ENCODE measurements at regions not wholly inside any gene's neighbourhood (a gene's known extent, or its start where the extent isn't known, plus 50 kb on each side); places are given as distances from the start of the nearest gene placed in this dataset.

DNA sequence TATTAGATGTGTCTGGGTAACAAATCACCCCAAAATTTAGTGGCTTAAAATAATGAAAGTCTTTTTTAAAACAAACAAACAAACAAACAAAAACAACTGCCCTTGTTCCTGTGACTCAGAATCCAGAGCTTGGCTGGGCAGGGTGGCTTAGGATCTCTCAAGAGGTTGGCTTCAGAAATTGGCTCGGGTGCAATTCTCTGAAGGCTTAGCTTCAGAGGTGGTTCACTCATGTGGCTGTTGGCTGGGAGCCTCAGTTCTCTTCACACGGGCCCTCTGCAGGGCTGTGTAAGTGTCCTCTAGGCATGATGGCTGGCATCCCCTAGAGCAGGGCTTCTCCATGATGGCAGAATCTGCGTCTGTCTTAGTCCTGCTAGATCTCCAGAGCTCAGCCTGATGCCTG, 179.9 kb upstream of the BCOR start (continued):
- no peak for TF ChIP-seq EZH2 (IDR thresholded peaks at IDR 0.05; ENCODE audit: borderline replicate concordance, control insufficient read depth, low read depth, low read length)
- TF ChIP-seq ZBED1 (IDR thresholded peaks at IDR 0.05; ENCODE audit: borderline replicate concordance) = no peak
- TF ChIP-seq, protein P1, sequence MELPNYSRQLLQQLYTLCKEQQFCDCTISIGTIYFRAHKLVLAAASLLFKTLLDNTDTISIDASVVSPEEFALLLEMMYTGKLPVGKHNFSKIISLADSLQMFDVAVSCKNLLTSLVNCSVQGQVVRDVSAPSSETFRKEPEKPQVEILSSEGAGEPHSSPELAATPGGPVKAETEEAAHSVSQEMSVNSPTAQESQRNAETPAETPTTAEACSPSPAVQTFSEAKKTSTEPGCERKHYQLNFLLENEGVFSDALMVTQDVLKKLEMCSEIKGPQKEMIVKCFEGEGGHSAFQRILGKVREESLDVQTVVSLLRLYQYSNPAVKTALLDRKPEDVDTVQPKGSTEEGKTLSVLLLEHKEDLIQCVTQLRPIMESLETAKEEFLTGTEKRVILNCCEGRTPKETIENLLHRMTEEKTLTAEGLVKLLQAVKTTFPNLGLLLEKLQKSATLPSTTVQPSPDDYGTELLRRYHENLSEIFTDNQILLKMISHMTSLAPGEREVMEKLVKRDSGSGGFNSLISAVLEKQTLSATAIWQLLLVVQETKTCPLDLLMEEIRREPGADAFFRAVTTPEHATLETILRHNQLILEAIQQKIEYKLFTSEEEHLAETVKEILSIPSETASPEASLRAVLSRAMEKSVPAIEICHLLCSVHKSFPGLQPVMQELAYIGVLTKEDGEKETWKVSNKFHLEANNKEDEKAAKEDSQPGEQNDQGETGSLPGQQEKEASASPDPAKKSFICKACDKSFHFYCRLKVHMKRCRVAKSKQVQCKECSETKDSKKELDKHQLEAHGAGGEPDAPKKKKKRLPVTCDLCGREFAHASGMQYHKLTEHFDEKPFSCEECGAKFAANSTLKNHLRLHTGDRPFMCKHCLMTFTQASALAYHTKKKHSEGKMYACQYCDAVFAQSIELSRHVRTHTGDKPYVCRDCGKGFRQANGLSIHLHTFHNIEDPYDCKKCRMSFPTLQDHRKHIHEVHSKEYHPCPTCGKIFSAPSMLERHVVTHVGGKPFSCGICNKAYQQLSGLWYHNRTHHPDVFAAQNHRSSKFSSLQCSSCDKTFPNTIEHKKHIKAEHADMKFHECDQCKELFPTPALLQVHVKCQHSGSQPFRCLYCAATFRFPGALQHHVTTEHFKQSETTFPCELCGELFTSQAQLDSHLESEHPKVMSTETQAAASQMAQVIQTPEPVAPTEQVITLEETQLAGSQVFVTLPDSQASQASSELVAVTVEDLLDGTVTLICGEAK (IDR thresholded peaks at IDR 0.05; ENCODE audit: borderline replicate concordance) = no peak

DNA sequence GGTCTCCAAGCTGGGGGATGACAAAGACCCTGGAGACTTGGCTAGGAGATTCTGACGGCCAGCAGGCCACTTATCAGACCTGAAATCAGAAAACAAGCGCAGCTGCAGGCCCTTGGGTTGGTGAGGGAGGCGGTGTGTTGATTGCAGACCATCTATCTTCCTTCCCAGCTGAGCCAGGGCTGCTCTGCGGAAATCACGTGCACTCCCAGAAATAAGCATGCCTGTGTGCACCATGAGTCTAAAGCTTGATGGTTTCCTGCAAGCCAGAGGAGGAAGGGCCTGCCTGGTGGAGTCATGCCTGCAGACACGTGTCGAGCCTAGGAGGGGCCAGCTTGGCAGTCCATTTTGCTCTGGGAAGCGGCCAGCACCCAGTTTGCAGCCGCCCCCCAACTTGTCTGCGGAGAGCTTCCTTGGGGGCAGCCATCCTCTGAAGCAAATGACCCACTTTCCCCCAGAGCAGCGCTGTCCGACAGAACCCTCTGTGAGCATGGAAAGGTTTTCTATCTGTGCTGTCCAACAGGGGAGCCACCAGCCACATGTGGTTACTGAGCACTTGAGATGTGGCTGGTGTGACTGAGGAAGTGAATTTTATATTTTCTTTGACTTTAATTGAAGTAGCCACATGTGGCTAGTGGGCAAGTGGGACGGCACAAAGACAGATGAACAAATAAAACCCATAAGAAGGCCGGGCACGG, 175.7 kb upstream of the BCOR start:
- ChIA-PET SMC1A (ENCODE audit: uncharacterized antibody, unreplicated experiment) (no interaction called here), POLR2A (no interaction called here), RAD21 (ENCODE audit: unreplicated experiment) (no interaction called here), CTCF (no interaction called here)
- TF ChIP-seq BHLHE40 (IDR thresholded peaks at IDR 0.05; ENCODE audit: borderline replicate concordance in 1 of 2, low read depth in 2 of 2, low read length in 1 of 2) (0 out of 4 replicates have a peak, but pooled peaks of 1 of the 2 experiments have one; percentile 6), MTA3 (IDR thresholded peaks at IDR 0.05; ENCODE audit: borderline replicate concordance, low read length) (no peak)
- H3K4me3 ChIP-seq = no peak overlapping the region
- DNase-seq (ENCODE audit: low read depth, low spot score) (no peak), ATAC-seq (no peak), FAIRE-seq (no peak)
- 39% methylated on average over 15 of the region's 15 CpGs for WGBS (ENCODE audit: insufficient coverage, insufficient replicate concordance, low lambda C conversion rate, missing lambda C conversion rate)
- in situ Hi-C loops (cut with MboI) = no loop called here
- intact Hi-C loops (cut with micrococcal nuclease; ENCODE audit: unreplicated experiment) = no loop called here
- H3K36me3 ChIP-seq (ENCODE audit: control insufficient read depth in 2 of 2, insufficient read depth in 2 of 2, low read length in 1 of 2) = no peaks in the 10 kb centered on the region
- H3K4me1 ChIP-seq (ENCODE audit: control insufficient read depth, insufficient read depth, low read length) = peaks cover 2% of the 10 kb centered on the region
- H4K20me1 ChIP-seq (ENCODE audit: control insufficient read depth, insufficient read depth) = no peaks in the 10 kb centered on the region
- H2AFZ ChIP-seq (ENCODE audit: control insufficient read depth, low read depth, low read length) = no peak overlapping the region
- BruUV-seq (replicated peaks) = no TSS peak
- no peaks in the 10 kb centered on the region for H3K27me3 ChIP-seq (replicated peaks in 1 of 2; ENCODE audit: control insufficient read depth in 2 of 2, insufficient read depth in 2 of 2, low read length in 1 of 2)
- H3K79me2 ChIP-seq (ENCODE audit: control insufficient read depth, insufficient read depth, low read length) = no peaks in the 10 kb centered on the region
- no peak overlapping the region for H3K9ac ChIP-seq (ENCODE audit: control insufficient read depth, insufficient read depth, low read length)
- H3K9me3 ChIP-seq (replicated peaks; ENCODE audit: control insufficient read depth, insufficient read depth, low read length) = no peaks in the 10 kb centered on the region; the same call in 2 of the 3 replicates
- no peak overlapping the region for H3K27ac ChIP-seq (ENCODE audit: control insufficient read depth, insufficient read depth)
- H3K4me2 ChIP-seq (ENCODE audit: control insufficient read depth, insufficient read depth) = no peak overlapping the region
